ENCODE measurements at regions not wholly inside any gene's neighbourhood (a gene's known extent, or its start where the extent isn't known, plus 50 kb on each side); places are given as distances from the start of the nearest gene placed in this dataset.
A peak's percentile ranks its signal among the peaks of the same experiment; 100 is the strongest.

GRCh38 chr18:40553029-40553428 is 1402.0 kb upstream of the PIK3C3 start:
- H2BK12ac ChIP-seq (ENCODE audit: low read depth, low read length): no peak overlapping the region
- no peak overlapping the region for H3K14ac ChIP-seq (ENCODE audit: insufficient read length)
- ChIA-PET CTCF (ENCODE audit: partially characterized antibody) (no interaction called here), POLR2A (ENCODE audit: partially characterized antibody) (no interaction called here)
- H3K4me1 ChIP-seq (replicated peaks in 1 of 4; ENCODE audit: control insufficient read depth in 3 of 4, insufficient read depth in 4 of 4, low read length in 3 of 4): no peaks in the 10 kb centered on the region
- H3K56ac ChIP-seq (replicated peaks; ENCODE audit: insufficient read length, low read depth, low read length): no peak overlapping the region
- H4K91ac ChIP-seq (replicated peaks; ENCODE audit: insufficient read length, low read length): no peak overlapping the region
- no peak overlapping the region for H4K8ac ChIP-seq (ENCODE audit: extremely low read depth, insufficient read depth, low read length)
- no peak overlapping the region for H2AK5ac ChIP-seq (ENCODE audit: low read depth, low read length)
- no peaks in the 10 kb centered on the region for H3K27me3 ChIP-seq (replicated peaks in 1 of 4; ENCODE audit: control insufficient read depth in 3 of 4, extremely low read depth in 1 of 4, insufficient read depth in 3 of 4, low read length in 3 of 4)
- no peak overlapping the region for H3K9ac ChIP-seq (replicated peaks in 1 of 4; ENCODE audit: extremely low read depth in 1 of 4, low read depth in 3 of 4, low read length in 3 of 4)
- H3K18ac ChIP-seq (ENCODE audit: extremely low read depth, low read length): no peak overlapping the region
- DNase-seq (ENCODE audit: low read depth in 1 of 2, low spot score in 2 of 2) (no peak), FAIRE-seq (no peak)
- H3K79me2 ChIP-seq (ENCODE audit: control insufficient read depth in 1 of 2, insufficient read depth in 2 of 2, low read length in 2 of 2): no peaks in the 10 kb centered on the region
- H3K23ac ChIP-seq (ENCODE audit: insufficient read length): no peak overlapping the region
- H2BK120ac ChIP-seq (replicated peaks; ENCODE audit: low read depth, low read length): no peak overlapping the region
- H3K79me1 ChIP-seq (ENCODE audit: low read depth, low read length): no peaks in the 10 kb centered on the region
- H2BK20ac ChIP-seq (ENCODE audit: low read length): no peak overlapping the region
- H3K4me3 ChIP-seq (ENCODE audit: extremely low read depth in 1 of 4, insufficient read depth in 2 of 4, low read depth in 3 of 4, low read length in 4 of 4): no peak overlapping the region
- H2AFZ ChIP-seq (ENCODE audit: low read length): peak overlapping the region; percentile 34; the same call in 1 of the 2 replicates
- no peak overlapping the region for H3K27ac ChIP-seq (ENCODE audit: low read depth, low read length)
- H3K36me3 ChIP-seq (ENCODE audit: control insufficient read depth in 2 of 4, insufficient read depth in 4 of 4, low read length in 3 of 4): no peaks in the 10 kb centered on the region
- no peak overlapping the region for H4K5ac ChIP-seq (ENCODE audit: insufficient read length, low read depth, low read length)
- no peaks in the 10 kb centered on the region for H3K9me3 ChIP-seq (ENCODE audit: insufficient read depth in 2 of 2, low read depth in 1 of 2, low read length in 1 of 2)
- no peak overlapping the region for H2BK5ac ChIP-seq (ENCODE audit: low read depth, low read length)
- no peaks in the 10 kb centered on the region for H3K23me2 ChIP-seq (ENCODE audit: low read depth, low read length)
- no peaks in the 10 kb centered on the region for H4K20me1 ChIP-seq (replicated peaks in 1 of 2; ENCODE audit: control insufficient read depth in 1 of 2, insufficient read depth in 2 of 2, low read length in 2 of 2)
- H3K4ac ChIP-seq (replicated peaks; ENCODE audit: insufficient read length, low read depth, low read length): no peak overlapping the region
- H2BK15ac ChIP-seq (ENCODE audit: low read length): no peak overlapping the region
- H3K4me2 ChIP-seq (ENCODE audit: insufficient read depth in 1 of 2, low read depth in 2 of 2, low read length in 2 of 2): no peak overlapping the region
- TF ChIP-seq POLR2A (IDR thresholded peaks at IDR 0.05; ENCODE audit: control extremely low read depth in 1 of 2, low read depth in 2 of 2, low read length in 2 of 2): no peak
- TF ChIP-seq SP4 (IDR thresholded peaks at IDR 0.05; ENCODE audit: low read length): no peak
- no peak for TF ChIP-seq CBX5 (IDR thresholded peaks at IDR 0.05; ENCODE audit: low read depth, low read length)
- TF ChIP-seq E2F6 (IDR thresholded peaks at IDR 0.05): no peak
- no peak for TF ChIP-seq CHD1 (IDR thresholded peaks at IDR 0.05; ENCODE audit: low read depth, low read length)

All from H1 (cell line).